AML-193 (cell line): ENCODE measurements at regions not wholly inside any gene's neighbourhood (a gene's known extent, or its start where the extent isn't known, plus 50 kb on each side); places are given as distances from the start of the nearest gene placed in this dataset.

Experiments
- DNase-seq, 2 experiments: peaks; one replicate each; lab custom pipeline; 2025; lab: John Stamatoyannopoulos, UW

DNA sequence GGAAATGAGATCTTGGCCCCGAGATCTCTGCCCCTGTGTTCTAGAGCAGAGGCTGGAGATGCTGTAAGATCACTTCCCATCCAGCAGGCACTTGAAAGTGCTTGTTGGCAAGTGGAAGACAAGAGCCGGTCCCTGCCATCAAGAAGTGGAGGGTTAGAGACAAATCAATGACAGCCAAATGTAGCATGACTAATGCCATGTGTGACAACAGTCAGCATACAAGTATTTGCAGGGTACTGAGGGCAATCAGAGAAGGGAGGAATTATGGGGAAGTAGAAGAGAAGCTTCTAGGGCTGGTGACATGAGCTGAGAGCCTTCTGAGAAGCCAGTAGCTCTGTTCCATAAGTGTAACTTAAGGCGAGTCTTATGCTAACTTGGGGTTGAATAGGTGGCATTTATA, 58.6 kb downstream of the TMEM17 start:
- no peak for DNase-seq

DNA sequence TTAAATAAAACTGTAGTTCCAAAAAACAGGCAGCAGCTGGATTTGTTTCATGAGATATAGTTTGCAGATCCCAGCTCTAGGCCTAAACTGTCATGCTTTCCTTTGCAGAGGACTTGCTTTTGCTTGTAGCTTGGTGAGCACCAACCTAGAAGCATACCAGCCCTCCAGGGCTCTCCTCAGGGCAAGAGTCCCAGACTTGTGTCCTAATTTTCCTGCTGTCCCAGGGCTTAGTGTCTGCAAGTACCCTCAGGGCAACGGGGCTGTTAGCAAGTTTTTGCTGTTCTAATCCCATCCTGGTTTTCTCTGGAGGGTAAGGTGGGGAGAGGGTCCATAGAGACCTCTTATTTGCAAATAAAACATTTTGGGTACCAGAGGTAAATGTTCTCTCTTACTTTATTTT, 59.5 kb downstream of the TMEM17 start:
- DNase-seq: no peak

DNA sequence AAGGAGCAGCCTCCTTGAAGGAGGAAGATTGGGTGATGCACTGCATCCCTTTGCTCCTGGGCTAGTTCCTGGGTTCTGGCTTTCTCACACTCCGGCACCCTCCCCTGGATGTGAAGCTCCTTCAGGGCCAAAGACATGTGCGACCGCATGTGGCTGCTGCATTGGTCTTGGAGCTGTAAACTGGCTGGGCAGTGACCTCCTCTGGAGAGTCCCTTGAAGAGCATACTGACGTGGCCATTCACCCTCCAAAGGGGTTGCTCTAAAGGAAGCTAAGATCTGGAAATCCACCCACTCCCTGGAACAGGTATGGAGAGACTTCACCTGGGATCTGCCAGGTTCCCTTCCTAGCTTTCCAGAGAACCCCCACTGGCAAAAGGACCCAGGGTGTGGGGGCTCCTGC, 62.1 kb downstream of the TMEM17 start:
- DNase-seq: no peak

DNA sequence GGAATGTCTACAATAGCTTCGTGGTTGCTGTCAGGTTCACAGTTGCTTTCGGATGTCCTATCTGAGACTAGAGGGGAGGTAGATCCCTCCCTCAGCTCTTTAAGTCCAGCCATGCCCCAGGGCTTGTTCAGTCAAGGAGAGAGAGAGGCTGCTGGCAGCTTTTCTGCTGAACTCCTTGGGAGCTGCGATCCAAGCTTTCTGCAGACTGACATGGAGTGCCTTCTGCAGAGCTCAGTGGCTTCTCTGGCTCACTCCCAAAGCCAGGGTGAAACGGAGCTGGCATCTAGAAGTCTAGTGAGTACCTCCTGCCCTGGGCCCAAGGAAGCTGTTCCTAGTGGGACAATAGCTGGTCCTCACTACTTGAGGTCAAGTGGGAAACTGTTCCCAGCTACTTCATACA, 62.5 kb downstream of the TMEM17 start:
- DNase-seq: no peak

DNA sequence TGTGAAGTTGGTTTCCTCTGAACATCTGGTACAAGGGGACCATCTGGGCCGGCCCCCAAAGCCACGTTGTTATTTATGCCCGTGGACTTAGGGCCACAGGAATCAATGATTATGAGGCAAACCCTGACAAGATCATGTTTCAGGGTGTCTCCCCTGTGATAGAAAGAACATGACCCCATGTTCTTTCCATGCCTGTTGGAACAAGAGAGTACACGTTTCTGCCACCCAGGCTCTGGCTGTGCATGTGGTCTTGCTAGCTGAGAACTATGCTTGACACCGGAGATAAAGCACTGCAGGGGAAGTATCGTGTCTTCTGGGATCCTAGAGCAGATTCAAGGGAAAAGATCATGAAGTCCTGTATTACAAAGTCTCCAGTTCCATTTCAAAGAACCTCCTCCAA, 64.2 kb downstream of the TMEM17 start:
- DNase-seq: no peak

DNA sequence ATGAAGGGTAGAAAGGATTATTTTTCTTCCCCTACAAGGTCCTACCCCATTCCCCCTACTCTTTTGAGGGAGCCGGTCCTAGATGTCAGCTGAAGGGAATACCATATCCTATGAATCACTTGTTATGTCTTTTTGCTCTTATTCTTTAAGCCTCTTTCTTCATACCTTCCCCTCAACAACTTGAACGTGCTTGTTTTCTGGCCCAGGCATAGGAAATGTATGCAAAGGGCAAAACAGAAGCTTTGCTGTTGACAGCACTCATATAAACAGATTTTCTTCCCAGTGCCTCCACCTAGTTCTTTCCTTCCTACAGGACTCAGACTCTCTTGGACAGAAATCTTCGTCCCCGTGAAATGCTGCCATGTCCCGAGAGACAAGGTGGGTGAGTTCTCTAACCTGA, 64.6 kb downstream of the TMEM17 start:
- DNase-seq: no peak

DNA sequence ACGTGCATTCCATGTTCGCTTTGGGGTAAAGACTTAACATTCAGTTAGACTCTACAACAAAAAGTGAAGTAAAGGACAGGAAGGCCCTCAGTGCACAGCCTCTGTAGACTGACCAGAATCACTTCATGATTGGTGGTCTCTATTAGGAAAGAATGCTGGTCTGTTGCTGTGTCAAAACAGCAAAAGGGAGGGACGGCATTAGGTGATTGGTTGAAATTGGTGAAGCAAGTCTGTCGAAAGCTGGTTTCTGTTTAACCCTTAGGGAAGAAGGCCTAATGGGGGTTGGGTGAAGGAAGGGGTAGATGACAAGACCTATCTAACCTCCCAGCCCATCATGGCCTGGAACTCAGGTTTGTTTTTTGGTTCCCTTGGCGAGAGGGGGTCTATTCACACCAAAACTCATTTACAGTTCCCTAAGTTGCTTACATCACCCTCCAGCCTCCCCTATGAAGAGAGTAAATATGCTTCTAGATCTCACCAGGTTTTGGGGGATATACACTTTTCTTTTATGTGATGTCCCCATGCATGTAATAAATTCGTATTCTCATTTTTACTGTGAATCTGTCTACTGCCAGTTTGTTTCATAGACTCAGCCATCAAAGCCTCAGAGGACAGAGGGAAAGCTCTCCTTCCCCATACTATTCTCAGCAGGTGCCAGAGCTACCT, 65.6 kb downstream of the TMEM17 start:
- no peak for DNase-seq

DNA sequence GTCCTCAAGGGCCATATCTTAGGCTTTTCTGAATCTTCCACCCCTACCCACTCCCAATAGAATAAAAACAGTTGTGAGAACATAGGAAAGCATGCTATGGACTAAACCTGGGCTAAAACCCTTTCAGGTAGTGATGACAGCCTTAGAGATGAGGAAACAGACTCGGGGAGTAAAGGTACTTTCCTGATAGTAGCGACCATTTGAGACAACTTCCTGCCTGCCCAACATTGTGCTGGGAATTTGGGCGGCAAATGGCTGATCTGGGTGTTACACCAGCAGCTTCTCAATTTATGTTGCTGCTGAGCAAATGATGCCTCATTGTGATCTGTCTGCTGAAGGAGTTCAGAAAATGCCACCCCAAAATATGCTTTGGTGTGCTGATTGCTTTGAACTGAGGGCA, 66.6 kb downstream of the TMEM17 start:
- DNase-seq: no peak

DNA sequence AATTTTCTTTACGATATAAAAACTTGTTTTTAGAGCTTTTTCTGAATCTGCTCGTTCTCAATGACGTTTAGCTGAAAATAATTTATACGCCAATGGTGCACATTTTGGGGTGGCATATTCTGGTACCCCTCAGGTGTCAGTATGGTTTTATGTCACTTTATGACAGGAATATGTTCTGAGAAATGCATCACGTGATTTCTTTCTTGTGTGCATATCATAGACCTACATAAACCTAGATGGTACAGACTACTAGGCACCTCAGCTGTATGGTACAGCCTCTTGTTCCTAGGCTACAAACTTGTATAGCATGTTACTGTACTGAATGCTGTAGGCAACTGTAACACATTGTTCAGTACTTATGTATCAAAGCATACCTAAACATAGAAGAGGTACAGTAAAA, 68.2 kb downstream of the TMEM17 start:
- DNase-seq: no peak

DNA sequence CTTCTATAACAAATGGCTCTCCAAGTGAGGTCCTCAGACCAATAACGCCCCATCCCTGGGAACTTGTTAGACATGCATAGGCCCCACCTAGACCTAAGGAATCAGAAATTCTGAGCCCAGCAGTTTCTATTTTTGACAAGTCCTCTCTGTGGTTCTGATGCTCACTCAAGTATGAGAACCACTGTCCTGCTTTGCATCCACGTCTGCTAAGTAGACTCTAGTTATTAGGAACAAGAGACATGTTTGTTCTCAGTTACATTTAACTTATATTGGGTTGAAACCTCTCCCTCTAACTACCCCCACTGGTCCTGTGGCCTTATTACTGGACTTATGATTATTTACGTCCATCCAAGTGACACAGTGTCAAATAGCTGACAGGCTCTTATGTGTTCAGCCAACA, 70.3 kb downstream of the TMEM17 start:
- DNase-seq: no peak

DNA sequence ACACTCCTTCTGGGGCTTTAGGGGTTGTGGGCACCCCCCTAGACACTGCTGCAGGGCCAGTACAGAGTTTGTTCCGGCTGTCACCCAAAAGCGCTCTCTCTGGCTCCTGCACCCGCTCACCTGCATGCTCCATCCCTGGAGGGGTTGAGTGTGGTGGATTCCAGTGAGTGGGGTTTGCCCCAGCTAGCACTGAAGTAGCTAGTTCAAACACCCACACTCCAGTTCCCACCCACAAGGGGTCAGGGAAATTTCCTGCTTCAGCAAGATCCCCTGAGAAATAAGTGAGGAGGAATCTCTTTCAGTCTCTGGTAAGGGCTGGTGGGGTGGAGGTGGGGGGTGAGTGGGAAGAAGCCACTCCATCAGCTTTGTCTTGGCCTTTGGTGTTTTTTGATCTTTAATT, 73.6 kb downstream of the TMEM17 start:
- no peak for DNase-seq

DNA sequence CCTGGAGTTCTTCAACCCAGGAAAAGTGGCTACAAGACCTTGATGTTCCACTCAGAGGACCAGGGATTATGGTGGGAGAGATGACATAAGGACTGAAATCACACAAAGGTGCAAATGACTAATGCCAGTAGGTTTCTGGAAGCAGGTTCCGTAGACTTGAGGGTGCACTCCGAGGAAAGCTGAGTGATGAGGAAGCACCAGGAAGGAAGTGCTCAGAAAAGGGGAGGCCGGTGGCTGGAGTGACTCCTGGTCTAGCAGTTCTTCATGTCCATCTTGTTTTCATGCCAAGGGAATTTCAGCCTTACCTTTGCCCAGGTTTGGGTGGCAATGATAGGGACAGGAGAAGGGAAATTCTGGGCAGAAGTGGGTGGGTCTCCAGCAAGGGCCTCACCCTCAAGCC, 74.5 kb downstream of the TMEM17 start:
- no peak for DNase-seq

DNA sequence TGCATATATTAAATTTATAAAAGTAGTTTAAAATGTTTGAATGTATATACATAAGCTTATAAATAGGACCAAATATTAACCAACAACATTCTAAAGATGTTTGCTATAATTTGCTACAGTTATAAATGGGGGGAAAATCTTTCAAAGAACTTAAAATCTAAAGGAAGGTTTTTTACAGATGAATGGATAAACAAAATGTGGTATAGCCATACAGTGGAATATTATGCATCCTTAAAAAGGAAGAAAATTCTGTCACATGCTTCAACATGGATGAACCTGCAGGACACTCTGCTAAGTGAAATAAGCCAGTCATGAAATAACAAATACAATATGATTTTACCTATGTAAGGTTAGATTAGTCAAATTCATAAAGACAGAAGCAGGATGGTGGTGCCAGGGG, 75.8 kb downstream of the TMEM17 start:
- DNase-seq: no peak

DNA sequence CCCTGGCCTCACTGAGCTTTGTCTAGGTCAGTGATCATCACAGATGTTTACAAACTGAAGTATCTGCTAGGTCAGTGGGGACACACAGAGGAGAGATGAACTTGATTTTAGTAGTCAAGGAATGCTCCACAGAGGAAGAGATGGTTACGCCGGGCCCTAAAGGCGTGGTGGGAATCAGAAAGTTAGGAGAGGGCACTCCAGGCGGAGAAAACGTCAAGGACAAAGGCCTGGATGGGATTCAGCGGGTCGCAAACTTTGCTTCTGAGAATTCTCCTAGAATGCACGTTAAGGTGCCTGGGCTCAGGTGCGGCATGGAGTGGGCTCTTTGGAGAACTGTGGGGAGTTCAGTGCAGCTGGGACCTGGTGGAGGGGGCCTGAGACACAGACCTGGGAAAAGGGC, 78.8 kb downstream of the TMEM17 start:
- DNase-seq: no peak

DNA sequence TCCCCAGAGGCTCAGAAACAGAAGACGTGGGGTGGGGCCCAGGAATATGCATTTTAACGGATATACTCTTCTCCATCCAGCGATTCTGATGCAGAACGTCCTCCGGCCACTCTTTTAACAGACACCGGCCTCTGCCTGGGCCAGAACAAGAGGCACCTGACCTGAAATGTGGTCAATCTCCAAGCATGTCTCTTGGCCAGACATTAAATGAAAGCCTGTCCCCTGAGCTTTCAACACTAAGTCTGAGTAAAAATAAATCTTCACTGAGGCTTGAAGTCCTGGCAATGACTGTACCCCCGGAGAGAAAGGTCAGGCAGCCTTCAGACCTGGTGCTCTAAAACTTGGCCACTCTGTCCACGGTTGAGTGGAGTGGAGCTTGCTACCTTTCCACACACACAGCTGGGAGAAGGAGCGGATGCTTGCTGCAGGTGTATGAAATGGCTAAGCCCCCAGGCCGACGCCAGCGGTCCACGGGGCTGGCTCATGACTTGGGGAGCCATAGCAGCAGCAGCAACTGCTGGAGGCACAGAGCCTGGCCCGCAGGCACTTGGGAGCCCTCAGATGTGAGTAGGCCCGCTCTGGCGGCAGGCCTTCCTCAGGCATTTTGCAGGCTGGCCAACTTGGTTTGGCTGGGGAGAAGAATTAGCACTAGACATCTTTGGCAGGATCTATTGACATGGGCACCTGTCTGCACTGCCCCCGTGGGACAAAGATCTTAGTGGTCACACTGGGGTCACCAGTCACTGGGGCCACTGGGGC, 79.7 kb downstream of the TMEM17 start:
- no peak for DNase-seq

DNA sequence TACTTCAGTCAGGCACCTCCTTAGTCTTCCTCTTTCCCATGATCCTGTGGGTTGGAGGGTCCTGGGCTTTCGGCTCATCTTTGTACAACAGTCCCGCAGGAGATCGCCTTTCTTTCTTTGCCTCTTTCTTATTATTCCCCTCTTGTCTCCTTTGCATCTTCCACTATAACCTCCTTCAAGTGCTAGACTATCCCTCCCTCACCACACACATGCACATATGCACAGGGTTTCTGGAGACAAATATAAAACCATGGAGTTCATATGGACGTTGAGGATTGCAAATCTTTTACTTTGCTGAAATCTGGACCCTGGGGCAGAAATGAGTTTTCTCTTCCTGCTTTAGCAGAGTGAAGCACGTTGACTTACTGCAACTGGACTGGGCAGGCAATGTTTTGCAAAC, 80.3 kb downstream of the TMEM17 start:
- no peak for DNase-seq

DNA sequence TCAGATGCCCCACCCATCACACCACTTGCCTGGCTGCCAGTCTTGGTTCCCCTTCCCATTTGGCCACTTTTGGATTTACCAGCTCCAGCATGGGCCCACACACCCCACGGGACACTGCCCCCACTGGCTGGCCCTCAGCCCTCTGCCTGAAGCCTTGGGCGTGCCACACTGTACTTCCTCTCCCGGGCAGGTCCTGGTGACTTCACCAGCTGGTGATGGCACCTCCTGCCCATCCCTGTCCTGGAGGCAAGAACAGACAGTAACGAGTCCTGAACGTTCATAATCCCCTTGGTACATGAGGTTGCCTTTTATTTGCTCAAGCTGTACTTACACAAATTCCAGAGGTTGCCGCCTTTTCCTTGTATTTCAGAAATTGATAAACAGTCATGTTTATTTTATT, 81.1 kb downstream of the TMEM17 start:
- DNase-seq: no peak

DNA sequence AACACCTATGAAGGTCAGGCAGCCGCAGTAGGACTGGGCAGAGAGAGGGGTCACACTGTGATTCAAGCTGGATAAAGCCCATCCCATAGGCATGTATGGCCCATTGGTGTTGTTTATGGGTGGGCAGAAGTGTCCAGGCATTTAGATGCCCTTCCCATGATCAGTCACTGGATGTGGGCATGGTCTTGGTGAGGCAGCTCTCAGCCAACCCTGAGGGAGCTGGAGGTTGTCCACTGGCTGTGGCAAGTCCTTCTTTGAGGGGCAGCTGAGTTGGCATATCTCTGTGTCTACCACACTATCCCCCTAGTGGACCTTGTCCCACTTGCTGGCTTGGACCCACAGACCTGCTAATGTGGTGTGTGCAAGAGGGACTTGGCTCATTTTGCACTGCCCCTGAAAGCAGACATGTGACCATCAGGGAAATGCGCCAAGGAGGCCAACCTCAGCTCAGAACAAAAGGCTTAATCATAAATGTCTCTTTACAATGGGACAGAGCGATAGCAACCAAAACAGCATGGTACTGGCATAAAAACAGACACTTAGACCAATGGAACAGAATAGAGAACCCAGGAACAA, 82.0 kb downstream of the TMEM17 start:
- DNase-seq: no peak

DNA sequence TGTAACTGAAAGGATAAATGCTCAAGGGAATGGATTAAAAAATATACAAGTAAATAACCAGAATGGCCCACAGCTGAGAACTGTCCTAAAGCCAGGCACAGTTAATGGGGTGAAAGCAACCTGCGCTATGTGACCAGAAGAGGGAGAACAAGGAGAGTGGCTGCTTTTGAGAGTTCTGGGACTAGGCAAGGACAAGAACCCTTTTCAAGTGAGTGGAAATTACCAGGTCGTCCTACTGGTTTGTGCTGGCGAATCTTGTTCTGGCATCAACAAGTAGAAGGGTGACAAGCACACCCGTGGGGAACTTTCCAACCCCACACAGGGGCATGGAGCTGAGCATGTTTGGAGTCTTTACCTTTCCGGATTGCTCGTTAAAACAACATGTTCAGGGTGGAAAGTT, 82.8 kb downstream of the TMEM17 start:
- DNase-seq: no peak

DNA sequence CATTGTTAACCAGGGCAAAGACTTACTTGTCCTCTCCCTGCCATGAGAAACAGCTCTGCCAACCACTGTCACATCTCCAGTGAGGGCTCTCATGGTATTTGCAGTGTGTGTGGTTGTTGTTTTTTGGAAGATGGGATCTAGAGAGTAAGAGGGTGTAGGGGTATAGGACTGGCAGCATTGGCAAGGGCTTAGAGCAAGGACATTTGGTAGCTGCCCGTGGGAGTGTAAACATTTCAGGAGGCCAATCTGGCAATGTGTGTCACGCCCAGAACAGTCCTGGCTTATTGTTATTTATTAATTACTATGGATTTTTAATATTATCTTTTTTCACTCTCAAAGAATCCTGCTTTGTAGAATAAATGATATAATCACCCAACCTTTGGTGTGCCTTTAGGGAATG, 90.5 kb downstream of the TMEM17 start:
- no peak for DNase-seq

DNA sequence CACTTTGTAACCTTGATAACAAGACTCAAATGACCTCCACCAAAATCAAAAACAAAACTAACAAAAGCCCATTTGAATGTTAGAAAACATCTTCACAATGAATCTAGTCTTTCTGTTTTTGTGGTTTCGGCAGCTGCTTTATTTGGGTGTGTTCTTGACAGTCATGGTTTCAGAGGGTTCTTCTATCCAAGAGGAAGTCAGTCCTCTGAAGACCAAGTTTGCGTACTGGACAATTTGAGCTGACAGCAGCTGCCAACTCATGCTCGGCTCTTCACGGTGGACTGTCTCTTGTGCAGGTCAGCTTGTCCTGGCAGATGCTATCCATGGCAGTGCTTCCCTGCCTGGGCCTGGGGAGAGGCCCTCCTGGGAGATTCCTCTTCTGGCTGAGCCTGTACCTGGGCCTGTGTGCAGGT, 91.0 kb downstream of the TMEM17 start:
- no peak for DNase-seq

DNA sequence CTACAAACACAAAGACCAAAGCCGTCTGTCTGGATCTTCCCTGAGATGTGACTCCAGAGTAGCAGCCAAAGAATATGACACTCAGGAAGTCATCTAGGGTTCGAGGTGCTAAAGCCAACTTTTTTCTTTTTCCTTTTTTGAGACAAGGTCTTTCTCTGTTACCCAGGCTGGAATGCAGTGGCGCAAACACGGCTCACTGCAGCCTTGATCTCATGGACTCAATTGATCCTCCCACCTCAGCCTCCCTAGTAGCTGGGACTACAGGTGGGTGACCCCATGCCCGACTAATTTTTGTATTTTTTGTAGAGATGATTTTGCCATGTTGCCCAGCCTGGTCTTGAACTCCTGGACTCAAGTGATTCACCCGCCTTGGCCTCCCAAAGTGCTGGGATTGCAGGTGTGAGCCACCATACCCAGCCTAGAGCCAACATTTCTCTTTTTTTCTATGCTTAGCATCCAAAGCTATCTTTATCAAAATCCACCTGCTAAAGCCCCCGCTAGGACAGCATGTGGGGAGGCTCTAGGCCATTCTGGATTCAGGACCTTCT, 92.8 kb downstream of the TMEM17 start:
- DNase-seq: no peak

DNA sequence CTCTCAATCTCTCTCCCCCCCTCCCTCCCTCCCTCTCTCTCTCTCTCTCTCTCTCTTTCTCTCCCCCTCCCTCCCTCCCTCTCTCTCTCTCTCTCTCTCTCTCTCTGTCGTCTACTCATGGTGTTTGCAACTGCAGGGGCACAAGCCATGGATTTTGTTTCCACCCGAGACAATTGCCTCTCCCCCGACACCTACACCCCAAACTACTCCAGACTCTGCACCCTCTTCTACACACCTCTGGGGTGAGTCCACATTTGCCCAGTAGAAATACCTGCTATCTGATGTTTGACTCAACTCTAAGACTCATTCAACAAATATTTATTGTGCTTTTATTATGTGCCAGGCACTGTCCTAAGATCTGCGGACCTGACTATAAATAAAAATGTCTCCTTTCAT, 93.7 kb downstream of the TMEM17 start:
- DNase-seq: no peak
